PC-3 (cell line): ENCODE measurements at regions not wholly inside any gene's neighbourhood (a gene's known extent, or its start where the extent isn't known, plus 50 kb on each side); places are given as distances from the start of the nearest gene placed in this dataset.

Source experiments
- EZH2 ChIP-seq: fragments of 300-600 bp; sonication (generic); IDR thresholded peaks from one replicate; pipeline ENCODE4 v1.6.1; 2017; ENCODE audit warnings: antibody characterized with exemption, mild to moderate bottlenecking, low read length; ENCODE audit not compliant: unreplicated experiment
- EZH2phosphoT487 ChIP-seq: fragments of 300-600 bp; sonication (generic); IDR thresholded peaks from 2 replicates; pipeline ENCODE4 v1.6.1; 2018; ENCODE audit warnings: mild to moderate bottlenecking, antibody characterized with exemption, low read length, borderline replicate concordance
- TF ChIP-seq, protein P1 (sequence below): fragments of 300-600 bp; sonication (generic); conservative IDR thresholded peaks from 2 replicates; pipeline ENCODE4 v1.5.1; 2017; ENCODE audit warnings: antibody characterized with exemption, low read depth, mild to moderate bottlenecking, low read length

DNA sequence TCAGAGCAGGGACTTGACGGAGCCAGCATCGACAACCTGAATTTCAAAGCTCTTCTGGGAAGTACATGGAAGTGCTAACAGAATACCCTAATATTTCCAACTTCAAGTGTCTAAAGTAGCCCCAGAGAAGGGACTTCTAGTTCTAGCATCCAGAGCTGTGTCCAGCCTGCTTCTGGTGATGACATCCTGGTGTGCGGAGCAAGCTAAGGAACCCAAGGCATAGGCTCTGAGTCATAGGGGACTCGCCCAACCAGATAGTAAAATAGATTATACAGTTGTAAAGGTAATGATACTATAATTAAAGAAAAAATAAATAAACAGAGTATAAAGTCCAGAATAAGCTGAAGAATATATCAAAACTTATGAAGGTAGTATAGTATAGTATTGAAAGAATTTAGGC lies 108.1 kb upstream of the SERPINE2 start:
- TF ChIP-seq, protein P1, sequence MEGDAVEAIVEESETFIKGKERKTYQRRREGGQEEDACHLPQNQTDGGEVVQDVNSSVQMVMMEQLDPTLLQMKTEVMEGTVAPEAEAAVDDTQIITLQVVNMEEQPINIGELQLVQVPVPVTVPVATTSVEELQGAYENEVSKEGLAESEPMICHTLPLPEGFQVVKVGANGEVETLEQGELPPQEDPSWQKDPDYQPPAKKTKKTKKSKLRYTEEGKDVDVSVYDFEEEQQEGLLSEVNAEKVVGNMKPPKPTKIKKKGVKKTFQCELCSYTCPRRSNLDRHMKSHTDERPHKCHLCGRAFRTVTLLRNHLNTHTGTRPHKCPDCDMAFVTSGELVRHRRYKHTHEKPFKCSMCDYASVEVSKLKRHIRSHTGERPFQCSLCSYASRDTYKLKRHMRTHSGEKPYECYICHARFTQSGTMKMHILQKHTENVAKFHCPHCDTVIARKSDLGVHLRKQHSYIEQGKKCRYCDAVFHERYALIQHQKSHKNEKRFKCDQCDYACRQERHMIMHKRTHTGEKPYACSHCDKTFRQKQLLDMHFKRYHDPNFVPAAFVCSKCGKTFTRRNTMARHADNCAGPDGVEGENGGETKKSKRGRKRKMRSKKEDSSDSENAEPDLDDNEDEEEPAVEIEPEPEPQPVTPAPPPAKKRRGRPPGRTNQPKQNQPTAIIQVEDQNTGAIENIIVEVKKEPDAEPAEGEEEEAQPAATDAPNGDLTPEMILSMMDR, result no peak
- TF ChIP-seq EZH2 (no peak), EZH2phosphoT487 (no peak)
